Gastroesophageal sphincter (tissue), 4 donors: ENCODE measurements at regions not wholly inside any gene's neighbourhood (a gene's known extent, or its start where the extent isn't known, plus 50 kb on each side); places are given as distances from the start of the nearest gene placed in this dataset.
"Not testable (repeated sequence)": the region's sequence is repeated elsewhere in the genome, so short reads cannot be mapped to it uniquely, and the experiment has no call there.

Experiments
- ATAC-seq: fragments of 150-250 bp; one replicate; pipeline ENCODE4 v1.9.1; 2016; ENCODE audit warnings: mild to moderate bottlenecking, moderate library complexity
- H3K27ac ChIP-seq, 4 donors: fragments of 200-600 bp; sonication (generic) in 3 of 4; 1 replicate in 3 of 4; 2 replicates in 1 of 4; pipeline ENCODE4 v1.5.1; 2016 to 2019
- H3K27me3 ChIP-seq: fragments of 200-600 bp; sonication (generic); one replicate; pipeline ENCODE4 v1.5.1; 2019
- H3K36me3 ChIP-seq, 2 donors: fragments of 200-600 bp; sonication (generic); one replicate each; pipeline ENCODE4 v1.5.1; 2019; ENCODE audit warnings: control low read depth in 1 of 2
- H3K4me1 ChIP-seq, 3 donors: fragments of 200-600 bp; sonication (generic); 1 replicate in 2 of 3; 2 replicates in 1 of 3; pipeline ENCODE4 v1.5.1; 2016 to 2019; ENCODE audit warnings: control low read depth in 2 of 3
- H3K4me3 ChIP-seq, 2 donors: fragments of 200-600 bp; sonication (generic); one replicate each; pipeline ENCODE4 v1.5.1; 2019; ENCODE audit warnings: mild to moderate bottlenecking in 1 of 2, moderate library complexity in 1 of 2
- H3K9me3 ChIP-seq, 3 donors: fragments of 200-600 bp; sonication (generic); one replicate each; pipeline ENCODE4 v1.5.1; 2017 to 2019; ENCODE audit warnings: control low read depth in 2 of 3
- EP300 ChIP-seq: sonication (generic); formaldehyde crosslinking; IDR thresholded peaks from one replicate; pipeline ENCODE4 v1.6.1; 2017; ENCODE audit warnings: antibody characterized with exemption, mild to moderate bottlenecking
- POLR2A ChIP-seq, 2 donors: fragments of 450-650 bp; IDR thresholded peaks; one replicate each; pipeline ENCODE4 v1.6.1; 2017; ENCODE audit warnings: antibody characterized with exemption in 2 of 2, mild to moderate bottlenecking in 2 of 2, moderate library complexity in 1 of 2
- POLR2AphosphoS5 ChIP-seq: sonication (generic); formaldehyde crosslinking; IDR thresholded peaks from one replicate; pipeline ENCODE4 v1.6.1; 2017; ENCODE audit warnings: antibody characterized with exemption
- WGBS, 2 donors: methylation state at CpG; one replicate each; pipeline ENCODE4 v1.1.5; 2018; ENCODE audit warnings: low coverage in 1 of 2; 5-methylcytosine and 5-hydroxymethylcytosine counted together
- TF ChIP-seq, protein P1 (sequence below), 4 experiments: fragments of 200-600 bp in 2 of 4; fragments of 450-650 bp in 2 of 4; sonication (generic) in 1 of 4; IDR thresholded peaks; one replicate each; pipeline ENCODE4 v1.5.1; 2017 to 2019; ENCODE audit warnings: antibody characterized with exemption in 4 of 4, mild to moderate bottlenecking in 2 of 4, moderate library complexity in 2 of 4

DNA sequence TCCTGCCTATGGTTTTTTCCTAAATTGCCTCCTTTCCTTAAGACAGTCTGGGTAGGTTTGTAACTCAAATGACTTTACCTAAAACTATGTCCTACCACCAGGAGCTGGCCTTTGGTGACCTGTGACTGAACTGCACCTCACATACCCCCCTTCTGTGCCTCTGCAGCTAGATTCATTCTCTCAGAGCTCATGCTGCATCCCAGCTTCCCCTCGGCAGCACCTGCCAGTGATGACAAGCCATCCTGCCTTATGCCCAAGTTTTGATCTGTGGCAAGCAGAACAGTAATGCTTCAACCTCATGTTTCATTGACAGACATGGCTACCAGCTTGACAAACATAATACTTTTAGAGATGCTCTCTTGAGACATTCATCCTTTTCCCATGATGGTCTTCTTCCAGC is 141.9 kb downstream of the TSEN15 start:
- WGBS, 2 donors, result 67 to 86% methylated on average over 1 of the region's 1 CpG
- Histone ChIP-seq H3K36me3 (no peaks in the 10 kb centered on the region), H3K4me1 (peaks cover 0 to 13% (median 6%) of the 10 kb centered on the region in 3 donors), H3K27ac (no peak overlapping the region), H3K9me3 (no peaks in the 10 kb centered on the region), H3K4me3 (no peak overlapping the region), H3K27me3 (no peaks in the 10 kb centered on the region)
- no peak for ATAC-seq
- no peak for TF ChIP-seq POLR2A (IDR thresholded peaks at IDR 0.05)
- TF ChIP-seq, protein P1, sequence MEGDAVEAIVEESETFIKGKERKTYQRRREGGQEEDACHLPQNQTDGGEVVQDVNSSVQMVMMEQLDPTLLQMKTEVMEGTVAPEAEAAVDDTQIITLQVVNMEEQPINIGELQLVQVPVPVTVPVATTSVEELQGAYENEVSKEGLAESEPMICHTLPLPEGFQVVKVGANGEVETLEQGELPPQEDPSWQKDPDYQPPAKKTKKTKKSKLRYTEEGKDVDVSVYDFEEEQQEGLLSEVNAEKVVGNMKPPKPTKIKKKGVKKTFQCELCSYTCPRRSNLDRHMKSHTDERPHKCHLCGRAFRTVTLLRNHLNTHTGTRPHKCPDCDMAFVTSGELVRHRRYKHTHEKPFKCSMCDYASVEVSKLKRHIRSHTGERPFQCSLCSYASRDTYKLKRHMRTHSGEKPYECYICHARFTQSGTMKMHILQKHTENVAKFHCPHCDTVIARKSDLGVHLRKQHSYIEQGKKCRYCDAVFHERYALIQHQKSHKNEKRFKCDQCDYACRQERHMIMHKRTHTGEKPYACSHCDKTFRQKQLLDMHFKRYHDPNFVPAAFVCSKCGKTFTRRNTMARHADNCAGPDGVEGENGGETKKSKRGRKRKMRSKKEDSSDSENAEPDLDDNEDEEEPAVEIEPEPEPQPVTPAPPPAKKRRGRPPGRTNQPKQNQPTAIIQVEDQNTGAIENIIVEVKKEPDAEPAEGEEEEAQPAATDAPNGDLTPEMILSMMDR (IDR thresholded peaks at IDR 0.05), result no peak
- TF ChIP-seq EP300, result no peak
- TF ChIP-seq POLR2AphosphoS5, result no peak

DNA sequence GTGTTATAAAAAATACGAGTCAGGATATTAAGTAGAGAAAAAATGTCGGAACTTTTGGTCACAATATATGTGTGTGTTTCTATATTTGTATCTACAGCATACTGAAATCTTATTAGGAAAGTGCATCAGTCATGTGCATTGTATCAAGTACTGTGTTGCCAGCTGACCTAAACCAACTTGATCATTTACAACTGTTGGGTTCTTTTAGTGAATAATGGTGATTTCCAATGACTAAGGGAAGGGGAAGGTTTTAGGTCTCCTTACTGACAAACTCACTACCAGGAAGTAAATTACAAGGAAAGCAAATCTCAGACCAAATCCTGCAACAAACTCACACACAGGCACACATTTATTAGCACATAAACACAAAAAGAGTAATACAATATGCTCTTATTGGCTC is 142.7 kb downstream of the TSEN15 start:
- ATAC-seq, result no peak
- 65 to 83% methylated on average over 2 of the region's 2 CpGs for WGBS, 2 donors
- H3K27me3 ChIP-seq, result no peaks in the 10 kb centered on the region
- H3K27ac ChIP-seq, result no peak overlapping the region
- TF ChIP-seq EP300 (no peak), POLR2A (IDR thresholded peaks at IDR 0.05) (no peak), POLR2AphosphoS5 (no peak)
- TF ChIP-seq, protein P1 (IDR thresholded peaks at IDR 0.05), result no peak
- no peaks in the 10 kb centered on the region for H3K9me3 ChIP-seq
- H3K36me3 ChIP-seq, result no peaks in the 10 kb centered on the region
- peaks cover 0 to 13% (median 6%) of the 10 kb centered on the region in 3 donors for H3K4me1 ChIP-seq
- H3K4me3 ChIP-seq, result no peak overlapping the region

DNA sequence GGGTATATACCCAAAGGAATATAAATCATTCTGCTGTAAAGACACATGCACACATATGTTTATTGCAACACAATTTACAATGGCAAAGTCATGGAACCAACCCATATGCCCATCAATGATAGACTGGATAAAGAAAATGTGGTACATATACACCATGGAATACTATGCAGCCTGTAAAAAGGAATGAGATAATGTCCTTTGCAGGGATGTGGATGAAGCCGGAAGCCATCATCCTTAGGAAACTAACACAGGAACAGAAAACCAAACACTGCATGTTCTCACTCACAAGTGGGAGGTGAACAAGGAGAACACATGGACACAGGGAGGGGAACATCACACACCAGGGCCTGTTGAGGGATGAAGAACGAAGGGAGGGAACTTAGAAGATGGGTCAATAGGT is 144.2 kb downstream of the TSEN15 start:
- 88 to 100% methylated on average over 1 to 2 of the region's 2 CpGs for WGBS, 2 donors
- H3K27me3 ChIP-seq, H3K4me1 ChIP-seq, H3K36me3 ChIP-seq, H3K27ac ChIP-seq, ATAC-seq, H3K4me3 ChIP-seq, H3K9me3 ChIP-seq: not testable (repeated sequence)

DNA sequence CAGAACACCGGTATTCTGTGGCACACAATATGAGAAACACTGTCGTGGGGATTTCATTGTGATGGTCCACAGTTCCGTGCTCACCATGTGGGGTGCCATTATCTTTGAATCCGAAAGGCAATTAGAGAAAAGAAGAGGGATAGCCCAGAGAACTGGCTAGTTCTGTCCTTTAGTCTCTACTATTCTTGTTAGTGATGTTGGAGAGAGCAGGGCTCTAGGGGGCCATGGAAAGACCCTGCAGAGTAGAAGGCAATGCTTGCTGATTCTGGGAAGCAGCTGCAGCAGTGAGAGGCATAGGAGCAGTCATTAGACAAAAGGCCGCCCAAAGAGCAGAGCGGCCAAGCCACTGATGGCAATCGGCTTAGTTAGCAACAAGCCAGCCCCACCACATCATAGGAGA is 146.3 kb downstream of the TSEN15 start:
- no peaks in the 10 kb centered on the region for H3K4me1 ChIP-seq
- no peaks in the 10 kb centered on the region for H3K9me3 ChIP-seq
- H3K27me3 ChIP-seq, result no peaks in the 10 kb centered on the region
- no peak for TF ChIP-seq EP300
- no peak for TF ChIP-seq POLR2A (IDR thresholded peaks at IDR 0.05)
- WGBS, 2 donors, result 85 to 96% methylated on average over 5 to 7 of the region's 7 CpGs
- H3K4me3 ChIP-seq, result no peak overlapping the region
- no peak for ATAC-seq
- H3K27ac ChIP-seq, result no peak overlapping the region
- H3K36me3 ChIP-seq, result no peaks in the 10 kb centered on the region

DNA sequence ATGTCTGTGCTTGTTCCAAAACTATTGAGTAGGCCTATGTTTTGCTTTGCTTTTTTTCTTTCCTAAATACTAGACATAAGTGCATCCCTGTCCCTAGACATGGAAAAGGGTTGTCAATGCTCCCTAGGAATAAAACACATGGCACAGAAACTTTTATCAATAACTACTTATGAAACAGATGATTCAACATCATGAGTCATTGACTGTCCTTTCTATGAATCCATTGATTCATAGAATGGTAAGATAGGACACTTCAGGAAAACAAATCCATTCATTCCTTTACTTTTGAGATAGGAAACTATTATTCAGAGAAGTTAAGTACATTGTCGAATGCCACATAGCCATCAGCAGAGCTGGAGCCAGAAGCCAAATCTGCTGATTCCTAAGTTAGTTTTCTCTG is 147.5 kb downstream of the TSEN15 start:
- Histone ChIP-seq H3K27ac (no peak overlapping the region), H3K9me3 (no peaks in the 10 kb centered on the region), H3K27me3 (no peaks in the 10 kb centered on the region), H3K4me1 (no peaks in the 10 kb centered on the region), H3K4me3 (no peak overlapping the region), H3K36me3 (no peaks in the 10 kb centered on the region)
- TF ChIP-seq POLR2A (IDR thresholded peaks at IDR 0.05) (no peak), EP300 (no peak), POLR2AphosphoS5 (no peak)
- TF ChIP-seq, protein P1 (IDR thresholded peaks at IDR 0.05), result no peak
- 80 to 93% methylated on average over 1 of the region's 1 CpG for WGBS, 2 donors
- ATAC-seq, result no peak

DNA sequence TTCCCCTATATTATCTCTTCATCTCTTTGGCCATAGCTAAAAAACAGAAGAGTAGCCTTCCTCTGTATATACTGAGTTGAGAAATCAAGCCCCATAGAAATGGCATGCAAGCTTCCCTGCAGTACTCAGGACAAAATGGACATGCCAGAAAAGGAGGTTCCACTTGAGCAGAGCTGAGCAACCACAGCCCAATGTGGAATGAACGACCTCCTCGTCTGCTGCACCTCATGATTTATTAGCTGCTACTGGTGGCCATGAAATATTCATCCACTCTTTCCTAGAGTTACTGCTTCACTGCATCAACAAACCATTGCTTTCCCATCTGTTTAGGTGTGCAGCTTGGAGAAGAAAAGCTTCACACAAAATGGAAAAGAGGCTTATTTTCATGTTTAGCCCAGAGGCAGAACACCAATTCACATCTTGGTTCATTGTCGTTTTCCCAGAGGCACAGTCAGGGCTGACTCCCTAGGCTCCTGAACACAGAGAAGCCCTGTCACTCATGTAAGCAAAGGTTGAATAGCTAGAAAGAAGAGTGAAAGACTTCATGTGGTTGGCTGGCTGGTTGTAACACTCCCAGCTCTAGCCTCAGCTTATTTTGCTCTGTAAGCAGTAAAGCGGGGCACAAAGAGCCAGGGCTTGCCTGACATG is 148.0 kb downstream of the TSEN15 start:
- H3K9me3 ChIP-seq, result no peaks in the 10 kb centered on the region
- 30 to 41% methylated on average over 3 of the region's 4 CpGs for WGBS, 2 donors
- no peaks in the 10 kb centered on the region for H3K36me3 ChIP-seq
- no peaks in the 10 kb centered on the region for H3K4me1 ChIP-seq
- no peak overlapping the region for H3K27ac ChIP-seq
- H3K4me3 ChIP-seq, result no peak overlapping the region
- no peaks in the 10 kb centered on the region for H3K27me3 ChIP-seq
- TF ChIP-seq POLR2A (IDR thresholded peaks at IDR 0.05) (no peak), EP300 (no peak), POLR2AphosphoS5 (no peak)
- TF ChIP-seq, protein P1 (IDR thresholded peaks at IDR 0.05), result no peak
- no peak for ATAC-seq
